Endodermal cell (in vitro differentiated cells): ENCODE measurements at regions not wholly inside any gene's neighbourhood (a gene's known extent, or its start where the extent isn't known, plus 50 kb on each side); places are given as distances from the start of the nearest gene placed in this dataset.
A peak's percentile ranks its signal among the peaks of the same experiment; 100 is the strongest.
"Not testable (repeated sequence)": the region's sequence is repeated elsewhere in the genome, so short reads cannot be mapped to it uniquely, and the experiment has no call there.

Experiments
- DNase-seq: peaks from one replicate; pipeline ENCODE4 v3.0.0-alpha.2; 2017
- H3K27ac ChIP-seq: 2 replicates; pipeline ENCODE4 v1.5.1; 2013; ENCODE audit warnings: mild to moderate bottlenecking, low read depth, low read length, moderate library complexity
- H3K27me3 ChIP-seq: 2 replicates; pipeline ENCODE4 v1.6.1; 2013; ENCODE audit warnings: mild to moderate bottlenecking, low read length, moderate library complexity; ENCODE audit not compliant: insufficient read depth, control insufficient read depth, poor library complexity, severe bottlenecking
- H3K36me3 ChIP-seq: 2 replicates; pipeline ENCODE4 v1.7.0; 2013; ENCODE audit warnings: mild to moderate bottlenecking, low read length, moderate library complexity; ENCODE audit not compliant: control insufficient read depth, insufficient read depth
- H3K4me1 ChIP-seq: one replicate; pipeline ENCODE4 v1.7.0; 2013; ENCODE audit warnings: low read length; ENCODE audit not compliant: control insufficient read depth, insufficient read depth
- H3K4me3 ChIP-seq: 2 replicates; pipeline ENCODE4 v1.5.1; 2013; ENCODE audit warnings: mild to moderate bottlenecking, low read length, moderate library complexity
- H3K9ac ChIP-seq: 2 replicates; pipeline ENCODE4 v1.6.1; 2013; ENCODE audit warnings: mild to moderate bottlenecking, low read length, moderate library complexity; ENCODE audit not compliant: poor library complexity, severe bottlenecking; ENCODE audit errors: extremely low read depth
- H3K9me3 ChIP-seq: 2 replicates; pipeline ENCODE4 v1.6.1; 2013; ENCODE audit warnings: mild to moderate bottlenecking, low read length, moderate library complexity; ENCODE audit not compliant: control insufficient read depth
- H3K27ac Mint-ChIP-seq: 2 replicates; pipeline ENCODE4 v1.8.0; 2020; ENCODE audit warnings: mixed read lengths
- H3K27me3 Mint-ChIP-seq: 2 replicates; pipeline ENCODE4 v1.8.0; 2021; ENCODE audit warnings: mild to moderate bottlenecking, mixed read lengths; ENCODE audit not compliant: insufficient read depth
- H3K36me3 Mint-ChIP-seq: 2 replicates; pipeline ENCODE4 v1.8.0; 2020; ENCODE audit warnings: low read depth, mixed read lengths
- H3K4me1 Mint-ChIP-seq: 2 replicates; pipeline ENCODE4 v1.8.0; 2020; ENCODE audit warnings: mixed read lengths
- H3K4me3 Mint-ChIP-seq: 2 replicates; pipeline ENCODE4 v1.8.0; 2020; ENCODE audit warnings: mild to moderate bottlenecking, moderate library complexity, mixed read lengths
- H3K9me3 Mint-ChIP-seq: 2 replicates; pipeline ENCODE4 v1.8.0; 2020; ENCODE audit warnings: mild to moderate bottlenecking, mixed read lengths
- WGBS, 2 experiments: methylation state at CpG; one replicate each; pipeline versions ENCODE4 v1.1.5 to v1.1.7; 2013; ENCODE audit warnings: missing lambda C conversion rate in 2 of 2, mixed read lengths in 1 of 2; ENCODE audit not compliant: insufficient coverage in 1 of 2, insufficient read length in 1 of 2; 5-methylcytosine and 5-hydroxymethylcytosine counted together
- TF ChIP-seq, protein P1 (sequence below): fragments of 200-600 bp; sonication (generic); conservative IDR thresholded peaks from 2 replicates; pipeline ENCODE4 v1.5.0; 2021; ENCODE audit warnings: antibody characterized with exemption, mild to moderate bottlenecking

DNA sequence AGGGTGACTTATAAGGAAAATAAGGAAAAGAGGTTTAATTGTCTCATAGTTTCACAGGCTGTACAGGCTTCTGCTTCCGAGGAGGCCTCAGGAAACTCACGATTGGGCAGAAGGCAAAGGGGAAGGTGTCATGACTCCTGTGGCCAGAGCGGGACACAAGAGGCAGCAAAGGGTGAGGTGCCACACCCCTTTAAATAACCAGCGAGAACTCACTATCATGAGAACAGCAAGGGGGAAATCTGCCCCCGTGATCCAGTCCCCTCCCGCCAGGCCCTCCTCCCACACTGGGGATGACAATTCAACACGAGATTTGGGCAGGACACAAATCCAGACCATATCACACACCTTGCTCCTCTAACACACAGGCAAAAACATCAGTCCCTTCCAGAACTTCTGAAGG is 254.0 kb downstream of the DLL1 start:
- H3K9ac ChIP-seq = no peak overlapping the region
- peaks cover 18% of the 10 kb centered on the region for H3K4me1 ChIP-seq
- Mint-ChIP-seq H3K36me3 (peaks cover 3% of the 10 kb centered on the region), H3K4me3 (no peak overlapping the region), H3K9me3 (peaks cover 31% of the 10 kb centered on the region), H3K27ac (peak overlapping the region; percentile 72), H3K27me3 (peaks cover 3% of the 10 kb centered on the region), H3K4me1 (peaks cover 48% of the 10 kb centered on the region)
- WGBS, 2 experiments = 71 to 73% methylated on average over 5 to 7 of the region's 7 CpGs
- no peak for DNase-seq
- no peaks in the 10 kb centered on the region for H3K36me3 ChIP-seq
- no peaks in the 10 kb centered on the region for H3K9me3 ChIP-seq
- TF ChIP-seq, protein P1, sequence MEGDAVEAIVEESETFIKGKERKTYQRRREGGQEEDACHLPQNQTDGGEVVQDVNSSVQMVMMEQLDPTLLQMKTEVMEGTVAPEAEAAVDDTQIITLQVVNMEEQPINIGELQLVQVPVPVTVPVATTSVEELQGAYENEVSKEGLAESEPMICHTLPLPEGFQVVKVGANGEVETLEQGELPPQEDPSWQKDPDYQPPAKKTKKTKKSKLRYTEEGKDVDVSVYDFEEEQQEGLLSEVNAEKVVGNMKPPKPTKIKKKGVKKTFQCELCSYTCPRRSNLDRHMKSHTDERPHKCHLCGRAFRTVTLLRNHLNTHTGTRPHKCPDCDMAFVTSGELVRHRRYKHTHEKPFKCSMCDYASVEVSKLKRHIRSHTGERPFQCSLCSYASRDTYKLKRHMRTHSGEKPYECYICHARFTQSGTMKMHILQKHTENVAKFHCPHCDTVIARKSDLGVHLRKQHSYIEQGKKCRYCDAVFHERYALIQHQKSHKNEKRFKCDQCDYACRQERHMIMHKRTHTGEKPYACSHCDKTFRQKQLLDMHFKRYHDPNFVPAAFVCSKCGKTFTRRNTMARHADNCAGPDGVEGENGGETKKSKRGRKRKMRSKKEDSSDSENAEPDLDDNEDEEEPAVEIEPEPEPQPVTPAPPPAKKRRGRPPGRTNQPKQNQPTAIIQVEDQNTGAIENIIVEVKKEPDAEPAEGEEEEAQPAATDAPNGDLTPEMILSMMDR = no peak
- no peaks in the 10 kb centered on the region for H3K27me3 ChIP-seq
- H3K27ac ChIP-seq = no peak overlapping the region
- no peak overlapping the region for H3K4me3 ChIP-seq

DNA sequence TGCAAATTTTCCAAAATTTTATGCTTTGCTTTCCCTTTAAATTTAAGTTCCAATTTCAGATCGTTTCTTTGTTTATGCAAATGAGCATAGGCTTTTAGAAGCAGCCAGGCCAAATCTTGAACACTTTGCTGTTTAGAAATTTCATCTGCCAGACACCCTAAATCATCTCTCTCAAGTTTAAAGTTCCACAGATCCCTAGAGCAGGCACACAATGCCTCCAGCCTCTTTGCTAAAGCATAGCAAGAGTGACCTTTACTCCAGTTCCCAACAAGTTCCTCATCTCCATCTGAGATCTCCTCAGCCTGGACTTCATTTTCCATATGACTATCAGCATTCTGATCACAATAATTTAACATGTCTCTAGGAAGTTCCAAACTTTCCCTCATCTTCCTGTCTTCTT is 254.5 kb downstream of the DLL1 start:
- not testable (repeated sequence) for H3K36me3 ChIP-seq, H3K36me3 Mint-ChIP-seq, DNase-seq, H3K27me3 Mint-ChIP-seq, H3K9ac ChIP-seq, H3K27ac ChIP-seq, H3K27me3 ChIP-seq, H3K9me3 ChIP-seq, H3K4me3 Mint-ChIP-seq
- 50 to 64% methylated on average over 1 of the region's 1 CpG for WGBS, 2 experiments
- Mint-ChIP-seq H3K9me3 (peaks cover 31% of the 10 kb centered on the region), H3K27ac (peak overlapping the region; percentile 72), H3K4me1 (peaks cover 50% of the 10 kb centered on the region)
- Histone ChIP-seq H3K4me1 (peaks cover 18% of the 10 kb centered on the region), H3K4me3 (peak overlapping the region; percentile 0)

DNA sequence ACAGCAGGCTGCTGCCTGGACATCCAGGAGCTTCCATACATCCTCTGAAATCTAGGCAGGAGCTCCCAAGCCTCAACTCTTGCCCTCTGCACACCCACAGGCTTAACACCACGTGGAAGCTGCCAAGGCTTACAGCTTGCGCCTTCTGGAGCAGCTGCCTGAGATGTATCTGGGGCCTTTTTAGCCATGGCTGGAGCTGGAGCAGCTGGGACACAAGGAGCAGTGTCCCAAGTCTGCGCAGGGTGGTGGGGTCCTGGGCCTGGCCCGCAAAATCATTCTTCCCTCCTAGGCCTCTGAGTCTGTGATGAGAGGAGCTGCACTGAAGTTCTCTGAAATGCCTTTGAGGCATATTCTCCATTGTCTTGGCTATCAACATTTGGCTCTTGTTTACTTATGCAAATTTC is 255.0 kb downstream of the DLL1 start:
- H3K27ac ChIP-seq = no peak overlapping the region
- peaks cover 48% of the 10 kb centered on the region for H3K4me1 Mint-ChIP-seq
- peaks cover 18% of the 10 kb centered on the region for H3K4me1 ChIP-seq
- peaks cover 31% of the 10 kb centered on the region for H3K9me3 Mint-ChIP-seq
- peaks cover 3% of the 10 kb centered on the region for H3K27me3 Mint-ChIP-seq
- peak overlapping the region; percentile 83 for H3K27ac Mint-ChIP-seq
- 55 to 63% methylated on average over 2 to 4 of the region's 4 CpGs for WGBS, 2 experiments
- no peaks in the 10 kb centered on the region for H3K27me3 ChIP-seq
- no peaks in the 10 kb centered on the region for H3K9me3 ChIP-seq
- TF ChIP-seq, protein P1 = no peak
- no peak overlapping the region for H3K9ac ChIP-seq
- peak overlapping the region; percentile 0 for H3K4me3 ChIP-seq
- DNase-seq = peak; percentile 63
- H3K36me3 ChIP-seq = no peaks in the 10 kb centered on the region
- H3K4me3 Mint-ChIP-seq = no peak overlapping the region
- peaks cover 3% of the 10 kb centered on the region for H3K36me3 Mint-ChIP-seq

DNA sequence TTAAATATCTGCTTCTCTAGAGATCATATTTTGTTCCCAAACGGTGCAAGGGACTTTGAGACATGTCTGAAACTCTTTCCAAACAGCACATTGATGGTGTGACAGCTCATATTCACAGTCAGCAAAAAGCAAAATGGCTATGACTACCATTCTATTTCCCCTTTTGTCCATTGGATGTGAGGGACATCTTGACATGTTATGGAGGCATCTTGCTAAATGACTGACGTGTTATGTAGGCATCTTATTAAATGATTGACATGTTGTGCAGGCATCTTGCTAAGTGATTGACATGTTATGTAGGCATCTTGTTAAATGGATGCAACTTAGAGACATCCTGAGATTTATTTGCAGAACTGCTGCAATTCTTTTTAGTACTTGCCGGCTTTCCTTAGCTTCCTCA is 255.8 kb downstream of the DLL1 start:
- H3K4me1 Mint-ChIP-seq = peaks cover 42% of the 10 kb centered on the region
- Histone ChIP-seq H3K36me3 (no peaks in the 10 kb centered on the region), H3K27ac (no peak overlapping the region), H3K4me3 (no peak overlapping the region), H3K27me3 (no peaks in the 10 kb centered on the region), H3K4me1 (peaks cover 18% of the 10 kb centered on the region), H3K9me3 (no peaks in the 10 kb centered on the region), H3K9ac (no peak overlapping the region)
- H3K4me3 Mint-ChIP-seq = no peak overlapping the region
- TF ChIP-seq, protein P1 = no peak
- DNase-seq = no peak
- H3K9me3 Mint-ChIP-seq = peaks cover 31% of the 10 kb centered on the region
- 90 to 93% methylated on average over 2 to 3 of the region's 3 CpGs for WGBS, 2 experiments
- peaks cover 5% of the 10 kb centered on the region for H3K27me3 Mint-ChIP-seq
- no peak overlapping the region for H3K27ac Mint-ChIP-seq
- peaks cover 3% of the 10 kb centered on the region for H3K36me3 Mint-ChIP-seq
